HepG2 (cell line): ENCODE measurements at regions not wholly inside any gene's neighbourhood (a gene's known extent, or its start where the extent isn't known, plus 50 kb on each side); places are given as distances from the start of the nearest gene placed in this dataset.

ENCODE experiments used
- CBX2 ChIP-seq, 2 experiments: fragments of 200-600 bp in 1 of 2; sonication (generic); formaldehyde crosslinking in 1 of 2; IDR thresholded peaks; 2 replicates each; pipeline versions ENCODE4 v1.7.0 to v1.8.1; 2018 to 2022; ENCODE audit warnings: low read depth in 2 of 2, low read length in 1 of 2, mild to moderate bottlenecking in 1 of 2, missing genetic modification reagents in 1 of 2
- JUND ChIP-seq: sonication (generic); formaldehyde crosslinking; IDR thresholded peaks from 2 replicates; pipeline ENCODE4 v1.8.0; 2022; ENCODE audit warnings: mild to moderate bottlenecking, missing genetic modification reagents
- PLRG1 ChIP-seq: fragments of 450-650 bp; conservative IDR thresholded peaks from 2 replicates; pipeline ENCODE4 v1.6.1; 2016
- REPIN1 ChIP-seq: sonication (generic); formaldehyde crosslinking; IDR thresholded peaks from 2 replicates; pipeline ENCODE4 v1.8.0; 2022; ENCODE audit warnings: missing genetic modification reagents, low read depth, mild to moderate bottlenecking, borderline replicate concordance
- RXRA ChIP-seq: sonication (generic); formaldehyde crosslinking; IDR thresholded peaks from 2 replicates; pipeline ENCODE4 v1.5.1; 2020; ENCODE audit warnings: missing genetic modification reagents
- SP140L ChIP-seq: sonication (generic); formaldehyde crosslinking; IDR thresholded peaks from 2 replicates; pipeline ENCODE4 v1.4.0; 2020; ENCODE audit warnings: missing genetic modification reagents, borderline replicate concordance
- SP4 ChIP-seq: sonication (generic); formaldehyde crosslinking; IDR thresholded peaks from 2 replicates; pipeline ENCODE4 v1.8.1; 2023; ENCODE audit warnings: mild to moderate bottlenecking, missing genetic modification reagents
- STAT6 ChIP-seq: sonication (generic); formaldehyde crosslinking; IDR thresholded peaks from 2 replicates; pipeline ENCODE4 v1.4.0; 2020; ENCODE audit warnings: missing genetic modification reagents, mild to moderate bottlenecking, borderline replicate concordance
- THYN1 ChIP-seq: sonication (generic); formaldehyde crosslinking; IDR thresholded peaks from 2 replicates; pipeline ENCODE4 v1.8.1; 2023; ENCODE audit warnings: low read depth, mild to moderate bottlenecking, moderate library complexity, missing genetic modification reagents, borderline replicate concordance
- ZNF275 ChIP-seq: sonication (generic); formaldehyde crosslinking; IDR thresholded peaks from 2 replicates; pipeline ENCODE4 v1.8.0; 2022; ENCODE audit warnings: missing genetic modification reagents, mild to moderate bottlenecking, inconsistent platforms, borderline replicate concordance
- ZNF280D ChIP-seq: sonication (generic); formaldehyde crosslinking; IDR thresholded peaks from 2 replicates; pipeline ENCODE4 v1.5.1; 2020; ENCODE audit warnings: mild to moderate bottlenecking, missing genetic modification reagents
- ZNF75D ChIP-seq: sonication (generic); formaldehyde crosslinking; IDR thresholded peaks from 2 replicates; pipeline ENCODE4 v1.8.1; 2023; ENCODE audit warnings: missing genetic modification reagents, mild to moderate bottlenecking, borderline replicate concordance
- ZNF772 ChIP-seq: sonication (generic); formaldehyde crosslinking; IDR thresholded peaks from 2 replicates; pipeline ENCODE4 v1.5.0; 2020; ENCODE audit warnings: mild to moderate bottlenecking, missing genetic modification reagents

- TF ChIP-seq STAT6 (CRISPR knock-in tag) (no peak), JUND (CRISPR knock-in tag) (no peak), THYN1 (CRISPR knock-in tag) (no peak), PLRG1 (no peak), ZNF275 (CRISPR knock-in tag) (no peak), ZNF772 (CRISPR knock-in tag) (no peak), RXRA (CRISPR knock-in tag) (no peak), SP140L (CRISPR knock-in tag) (no peak), SP4 (no peak), CBX2 (IDR thresholded peaks at IDR 0.05; ENCODE audit: low read depth, low read length) (no peak), CBX2 (CRISPR knock-in tag; IDR thresholded peaks at IDR 0.05; ENCODE audit: low read depth) (no peak), ZNF75D (CRISPR knock-in tag) (no peak), ZNF280D (CRISPR knock-in tag) (no peak), REPIN1 (CRISPR knock-in tag) (no peak)
- TF ChIP-seq, all 625 proteins: peak for 0
Measured at GRCh38 chr3:157961665-157962064, 144.6 kb downstream of the SHOX2 start (continued).
